Activated B cell treated with CpG ODN at 0.5 μM for 24 hours (primary cell): ENCODE measurements at regions not wholly inside any gene's neighbourhood (a gene's known extent, or its start where the extent isn't known, plus 50 kb on each side); places are given as distances from the start of the nearest gene placed in this dataset.

Experiments
- ATAC-seq: fragments of 200-7000 bp; cut with Tn5 transposase; one replicate; pipeline ENCODE4 v1.10.0; 2021; ENCODE audit warnings: low read depth, mild to moderate bottlenecking, moderate library complexity
- CTCF ChIA-PET: fragments of 350-600 bp; sonication (Branson Sonifier 250); formaldehyde crosslinking; loops from one replicate; lab custom pipeline; 2021; ENCODE audit warnings: antibody characterized with exemption; lab: Charles Lee
- POLR2A ChIA-PET: fragments of 350-600 bp; sonication (Branson Sonifier 250); formaldehyde crosslinking; loops from one replicate; lab custom pipeline; 2021; ENCODE audit warnings: antibody characterized with exemption; lab: Charles Lee
- DNase-seq: peaks from one replicate; pipeline ENCODE4 v3.0.0; 2022
- H3K27ac Mint-ChIP-seq: one replicate; pipeline ENCODE4 v1.8.0; 2020; ENCODE audit warnings: mixed read lengths
- H3K27me3 Mint-ChIP-seq: one replicate; pipeline ENCODE4 v1.8.0; 2021; ENCODE audit warnings: mixed read lengths
- H3K36me3 Mint-ChIP-seq: one replicate; pipeline ENCODE4 v1.8.0; 2021; ENCODE audit warnings: low read depth, mixed read lengths
- H3K4me1 Mint-ChIP-seq: one replicate; pipeline ENCODE4 v1.8.0; 2021; ENCODE audit warnings: mixed read lengths
- H3K4me3 Mint-ChIP-seq: one replicate; pipeline ENCODE4 v1.8.0; 2020; ENCODE audit warnings: mild to moderate bottlenecking, mixed read lengths
- H3K9me3 Mint-ChIP-seq: one replicate; pipeline ENCODE4 v1.8.0; 2020; ENCODE audit warnings: mixed read lengths
- CTCF ChIP-seq: fragments of 200-600 bp; IDR thresholded peaks from one replicate; pipeline ENCODE4 v1.8.0; 2022; ENCODE audit warnings: antibody characterized with exemption, mild to moderate bottlenecking
- intact Hi-C: fragments of 100-400 bp; cut with micrococcal nuclease; formaldehyde crosslinking; loops from one replicate; pipeline ENCODE4 v1.15.1; 2024

DNA sequence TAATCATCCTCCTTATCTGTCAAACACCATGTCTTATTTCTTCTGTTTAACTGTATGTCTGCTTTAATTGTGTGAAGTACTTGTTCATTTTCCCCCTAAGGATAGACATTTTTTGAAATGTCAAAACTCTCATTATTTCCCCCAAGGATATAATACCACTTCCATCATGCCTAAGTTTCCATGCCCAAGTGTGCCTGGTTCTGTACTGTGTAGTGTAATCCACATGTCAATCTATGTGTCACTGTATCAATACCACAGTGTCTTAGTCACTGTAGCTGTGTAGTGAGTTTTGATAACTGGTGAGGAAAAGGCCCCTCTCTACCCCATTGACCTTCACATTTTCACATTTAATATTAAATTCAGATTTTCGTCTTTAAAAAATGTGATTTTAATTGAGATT is 1265.5 kb downstream of the PCDH9 start:
- Mint-ChIP-seq H3K9me3 (no peaks in the 10 kb centered on the region), H3K27me3 (no peaks in the 10 kb centered on the region), H3K36me3 (no peaks in the 10 kb centered on the region), H3K4me3 (no peak overlapping the region), H3K4me1 (no peaks in the 10 kb centered on the region), H3K27ac (no peak overlapping the region)
- ChIA-PET CTCF (no interaction called here), POLR2A (no interaction called here)
- ATAC-seq (no peak), DNase-seq (no peak)
- intact Hi-C loops: loop anchor here (2.0 kb wide), 1 partner anchor 20 kb away; no protein-coding TSS in a partner anchor
- no peak for TF ChIP-seq CTCF

- intact Hi-C loops: no loop called here
- no peak for TF ChIP-seq CTCF
- Mint-ChIP-seq H3K4me3 (no peak overlapping the region), H3K27me3 (no peaks in the 10 kb centered on the region), H3K4me1 (no peaks in the 10 kb centered on the region), H3K27ac (no peak overlapping the region), H3K9me3 (peaks cover 8% of the 10 kb centered on the region), H3K36me3 (no peaks in the 10 kb centered on the region)
- ATAC-seq (no peak), DNase-seq (no peak)
- ChIA-PET POLR2A (no interaction called here), CTCF (no interaction called here)
These were observed 1270.8 kb downstream of the PCDH9 start for GRCh38 chr13:65959305-65959704.

- H3K9me3 Mint-ChIP-seq: no peaks in the 10 kb centered on the region
- intact Hi-C loops: no loop called here
- no peaks in the 10 kb centered on the region for H3K4me1 Mint-ChIP-seq
- no peak overlapping the region for H3K27ac Mint-ChIP-seq
- CTCF ChIA-PET: no interaction called here
- no peak for TF ChIP-seq CTCF
- no peaks in the 10 kb centered on the region for H3K36me3 Mint-ChIP-seq
- ATAC-seq: no peak
- POLR2A ChIA-PET: no interaction called here
- DNase-seq: no peak
- no peaks in the 10 kb centered on the region for H3K27me3 Mint-ChIP-seq
- H3K4me3 Mint-ChIP-seq: no peak overlapping the region
These were observed 1283.7 kb downstream of the PCDH9 start for GRCh38 chr13:65946387-65946786.

DNA sequence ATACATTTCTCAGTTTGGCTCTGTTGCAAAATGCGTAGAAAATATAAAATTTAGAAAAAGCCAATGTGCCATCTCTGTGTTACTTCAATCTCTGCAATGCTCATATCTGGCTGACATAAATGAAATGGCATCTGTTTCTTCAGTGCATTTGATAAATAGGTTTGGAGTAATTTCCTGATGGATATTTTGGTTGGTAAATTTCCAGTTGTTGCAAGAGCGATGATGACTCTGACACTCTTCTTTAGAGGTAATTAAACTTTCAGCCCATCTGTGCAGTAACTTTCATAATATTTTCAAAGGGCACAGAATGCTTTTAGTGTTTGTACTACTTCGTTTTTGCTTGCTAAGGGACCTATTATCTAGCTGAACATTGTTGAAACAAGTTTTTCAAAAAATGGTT is 1286.4 kb downstream of the PCDH9 start:
- intact Hi-C loops: loop anchor here (2.0 kb wide), 1 partner anchor 21 kb away; no protein-coding TSS in a partner anchor
- TF ChIP-seq CTCF: no peak
- no peak for ATAC-seq
- ChIA-PET CTCF (no interaction called here), POLR2A (no interaction called here)
- Mint-ChIP-seq H3K27ac (no peak overlapping the region), H3K36me3 (no peaks in the 10 kb centered on the region), H3K4me1 (no peaks in the 10 kb centered on the region), H3K27me3 (no peaks in the 10 kb centered on the region), H3K4me3 (no peak overlapping the region), H3K9me3 (no peaks in the 10 kb centered on the region)
- DNase-seq: no peak

- DNase-seq (no peak), ATAC-seq (no peak)
- H3K27me3 Mint-ChIP-seq: no peaks in the 10 kb centered on the region
- intact Hi-C loops: no loop called here
- ChIA-PET POLR2A (no interaction called here), CTCF (no interaction called here)
- no peaks in the 10 kb centered on the region for H3K4me1 Mint-ChIP-seq
- no peak for TF ChIP-seq CTCF
- H3K36me3 Mint-ChIP-seq: no peaks in the 10 kb centered on the region
- H3K4me3 Mint-ChIP-seq: no peak overlapping the region
- no peaks in the 10 kb centered on the region for H3K9me3 Mint-ChIP-seq
- no peak overlapping the region for H3K27ac Mint-ChIP-seq
These were observed 1287.1 kb downstream of the PCDH9 start for GRCh38 chr13:65943024-65943423.
